Stimulated activated CD8-positive, alpha-beta memory T cell treated with anti-CD3 and anti-CD28 coated beads, Interleukin-4, amount 100 ng/mL, for 1 hour (primary cell): ENCODE measurements at regions not wholly inside any gene's neighbourhood (a gene's known extent, or its start where the extent isn't known, plus 50 kb on each side); places are given as distances from the start of the nearest gene placed in this dataset.

Experiments
- DNase-seq, 2 donors: peaks; one replicate each; pipeline ENCODE4 v3.0.0-alpha.2; 2020; ENCODE audit warnings: low read depth in 2 of 2, low spot score in 1 of 2

DNA sequence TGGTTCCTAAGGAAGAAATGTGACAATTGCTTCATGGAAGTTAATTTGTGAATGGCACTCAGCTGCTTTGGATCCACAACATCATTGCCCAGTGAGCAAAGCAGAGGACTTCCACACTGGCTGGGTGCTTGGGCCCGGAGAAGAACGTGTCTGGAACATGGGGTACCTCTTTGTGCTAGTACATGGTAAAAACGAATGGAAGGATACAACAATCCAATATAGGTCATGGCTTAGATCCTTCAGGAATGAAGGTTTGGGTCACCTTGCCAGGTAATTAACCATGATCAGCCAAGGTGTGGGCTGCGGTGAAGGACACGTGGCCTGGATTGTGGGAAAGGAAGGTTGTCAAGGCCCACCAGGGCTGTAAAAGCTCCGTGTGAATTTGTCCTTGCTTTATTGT is 245.9 kb upstream of the HS6ST1 start:
- DNase-seq: no peak

DNA sequence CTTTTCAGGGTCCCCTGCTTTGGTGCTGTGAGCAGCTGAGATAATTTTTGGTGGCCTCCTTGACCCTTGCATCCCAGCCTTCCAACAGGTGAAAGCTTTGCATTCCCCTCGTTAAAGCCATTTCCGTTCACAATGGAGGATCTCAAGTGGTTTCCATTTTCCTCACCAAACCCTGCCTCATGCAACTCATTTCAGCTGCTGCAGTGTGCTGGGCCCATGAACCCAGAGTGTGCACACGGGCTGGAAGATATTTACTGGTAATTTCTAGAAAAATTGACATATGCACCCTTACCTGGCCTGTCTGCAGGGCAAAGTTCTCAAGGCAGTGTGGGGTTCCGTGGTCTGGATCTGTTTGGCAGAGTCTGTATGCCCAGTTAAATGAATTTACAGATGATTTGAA is 246.8 kb upstream of the HS6ST1 start:
- DNase-seq: no peak

DNA sequence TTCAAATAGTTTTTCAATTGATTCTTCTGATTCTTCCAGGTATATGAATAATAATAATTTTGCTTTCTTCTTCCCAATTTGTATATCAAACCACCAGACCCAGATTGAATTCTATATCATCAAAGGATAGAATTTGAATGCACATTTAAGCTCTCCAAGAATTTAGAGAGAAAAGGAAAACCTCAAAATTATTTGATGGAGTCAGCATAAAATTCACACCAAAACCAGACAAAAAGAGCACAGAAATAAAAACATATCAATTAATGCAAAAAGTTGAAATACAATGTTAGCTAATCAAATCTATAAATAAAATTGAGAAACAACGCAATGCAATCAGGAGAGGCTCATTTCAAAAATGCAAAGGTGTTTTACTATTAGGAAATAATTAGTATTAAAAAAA is 248.0 kb upstream of the HS6ST1 start:
- DNase-seq: no peak

DNA sequence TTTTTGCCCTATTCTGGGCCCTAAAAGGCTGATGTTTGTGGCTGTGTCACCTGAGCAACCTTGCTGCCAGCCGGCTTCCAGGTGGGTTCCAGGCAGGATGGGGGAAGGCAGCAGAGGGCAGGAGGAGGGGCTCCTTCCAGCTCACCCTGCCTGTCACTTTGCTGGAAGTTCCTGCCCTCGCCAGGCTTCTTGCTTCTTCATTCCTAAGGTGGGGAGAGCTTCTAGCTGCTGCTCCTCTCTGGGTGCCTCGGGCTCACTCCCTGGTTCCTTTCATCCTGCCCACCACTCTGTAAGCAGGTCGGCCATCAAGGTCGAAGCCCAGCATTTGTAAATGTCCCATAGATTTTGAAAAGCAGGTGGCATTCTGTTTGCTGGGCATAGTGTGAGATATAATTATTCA is 249.4 kb upstream of the HS6ST1 start:
- DNase-seq: no peak

DNA sequence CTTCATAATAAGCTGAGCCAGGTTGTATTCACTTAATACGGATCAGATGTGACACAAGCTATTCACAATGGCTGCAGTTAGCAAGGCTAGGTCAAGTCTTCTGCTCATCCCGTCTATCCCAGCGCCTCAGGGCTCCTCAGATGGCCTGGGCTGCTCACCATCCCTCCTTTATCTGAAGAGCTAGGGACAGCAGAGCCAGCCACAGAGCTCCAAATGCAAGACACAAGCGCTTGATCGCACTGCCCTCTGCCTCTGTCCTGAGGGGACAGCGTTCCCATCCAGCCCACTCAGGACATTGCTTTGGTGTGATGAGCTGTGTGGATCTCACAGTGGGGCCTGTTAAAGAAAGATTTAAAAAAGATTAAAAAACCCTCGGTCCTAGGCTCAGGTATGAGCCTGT is 254.4 kb upstream of the HS6ST1 start:
- DNase-seq: no peak

DNA sequence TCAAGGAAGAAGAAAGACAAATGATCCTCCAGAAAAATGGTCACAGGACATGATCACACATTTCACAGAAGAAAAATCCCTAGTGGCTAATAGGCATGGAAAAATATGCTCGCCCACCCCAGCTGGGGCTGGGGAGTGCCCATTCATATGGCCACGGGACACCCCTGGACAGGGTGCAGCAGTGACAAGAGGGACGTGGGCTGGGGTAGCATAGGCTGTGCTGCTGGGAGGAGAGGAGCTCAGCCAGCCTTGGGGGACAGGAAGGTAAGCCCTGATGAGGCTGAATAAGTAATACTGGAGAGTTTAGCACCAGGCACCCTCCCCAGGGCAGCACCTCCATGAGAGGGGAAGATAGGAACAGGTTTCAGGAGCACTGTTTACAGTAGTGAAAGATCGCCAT is 254.9 kb upstream of the HS6ST1 start:
- no peak for DNase-seq

DNA sequence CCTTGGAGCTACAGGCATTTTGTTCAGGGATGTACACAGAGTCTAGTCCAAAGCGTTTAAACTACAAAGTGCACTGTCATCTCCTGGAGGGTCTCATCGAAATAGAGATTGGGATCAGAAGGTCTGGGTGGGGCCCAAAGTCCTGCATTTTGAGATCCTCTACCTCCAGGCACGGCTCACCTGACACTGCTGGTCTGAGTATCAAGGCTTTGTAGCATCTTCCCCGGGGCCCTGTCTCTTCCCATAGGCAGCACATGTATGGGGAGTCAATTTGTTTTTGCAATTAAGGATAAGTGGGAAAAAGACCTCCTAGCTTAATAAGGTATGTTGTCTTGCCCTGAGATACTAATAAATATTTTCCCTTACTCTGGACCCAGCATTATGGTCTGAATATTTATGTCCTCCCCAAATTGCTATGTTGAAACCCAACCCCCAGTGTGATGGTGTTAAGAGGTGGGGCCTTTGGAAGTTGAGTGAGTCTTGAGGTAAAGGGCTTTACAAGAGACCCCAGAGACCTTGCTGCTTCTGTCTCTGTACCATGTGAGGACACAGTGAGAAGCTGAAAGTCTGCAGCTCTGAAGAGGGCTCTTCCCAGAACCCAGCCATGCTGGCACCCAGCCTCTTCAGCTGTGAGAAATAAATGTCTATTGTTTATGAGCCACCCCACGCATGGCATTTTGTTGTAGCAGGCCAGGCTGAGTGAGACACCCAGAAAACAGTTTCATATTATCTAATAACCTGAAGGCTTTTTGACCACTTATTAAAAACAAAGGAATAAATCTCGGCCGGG is 258.7 kb upstream of the HS6ST1 start:
- no peak for DNase-seq

DNA sequence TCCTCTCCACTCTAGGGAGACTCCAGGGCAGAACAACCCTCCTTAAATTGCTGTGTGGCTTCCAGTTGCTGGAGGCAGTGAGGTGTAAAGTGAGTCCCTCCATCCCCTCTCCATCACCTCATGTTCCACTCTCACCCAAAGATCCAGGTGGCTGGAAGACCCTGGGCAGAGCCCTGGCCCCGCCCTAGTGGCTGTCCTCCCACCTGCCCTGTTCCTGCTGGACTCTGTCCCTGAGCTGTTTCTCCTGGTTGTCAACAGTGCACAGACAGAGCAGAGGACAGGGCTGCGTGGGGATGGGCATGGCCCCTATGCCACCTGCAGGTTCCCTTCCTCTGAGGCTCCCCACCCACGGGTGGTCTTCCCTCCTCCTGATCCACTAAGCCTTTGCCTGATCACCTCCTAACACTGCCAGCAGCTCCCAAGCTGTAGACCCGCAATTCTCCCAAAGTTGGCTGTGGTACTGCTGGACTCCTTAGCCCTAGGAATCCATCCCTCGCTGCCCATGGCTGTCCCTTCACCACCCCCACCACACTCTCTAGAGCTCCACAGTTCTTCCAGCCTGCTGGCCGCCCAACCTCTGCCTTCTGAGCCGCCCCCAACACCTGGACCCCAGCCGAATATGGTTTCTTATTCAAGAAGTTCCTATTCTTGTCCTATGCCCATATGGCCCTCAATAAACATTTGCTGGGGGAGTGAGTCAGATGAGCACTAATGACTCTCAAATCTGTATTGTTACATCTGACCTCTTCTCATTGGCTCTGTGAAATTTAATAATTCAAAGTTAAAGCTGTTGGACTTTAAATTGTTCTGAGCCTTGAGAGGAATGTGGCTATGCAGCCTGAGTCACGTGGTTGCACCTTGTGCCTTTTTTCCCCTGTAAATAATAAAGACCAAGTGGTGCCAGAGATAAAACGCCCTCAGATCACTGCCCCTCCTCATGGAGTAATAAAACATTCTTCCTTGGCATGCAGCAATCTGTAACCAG is 260.0 kb upstream of the HS6ST1 start:
- no peak for DNase-seq

DNA sequence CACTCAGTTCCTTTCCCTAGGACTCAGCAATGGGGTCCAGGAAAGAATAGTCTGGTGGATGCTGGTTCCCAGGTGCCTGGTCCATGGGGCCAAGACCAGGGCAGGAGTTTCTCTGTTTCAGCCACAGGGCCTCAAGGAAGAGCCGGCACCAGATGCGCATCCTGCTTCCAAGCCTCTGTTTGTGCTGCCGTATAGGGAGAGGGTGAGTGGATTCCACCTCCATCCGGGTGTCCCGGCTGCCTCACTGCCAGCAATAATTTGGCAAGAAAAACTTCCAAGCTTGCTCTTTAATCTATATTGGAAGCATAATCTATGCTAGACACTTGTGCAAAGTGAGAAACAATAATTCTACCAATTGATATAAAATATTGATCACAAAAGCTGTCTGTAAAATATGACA is 261.2 kb upstream of the HS6ST1 start:
- DNase-seq: no peak

DNA sequence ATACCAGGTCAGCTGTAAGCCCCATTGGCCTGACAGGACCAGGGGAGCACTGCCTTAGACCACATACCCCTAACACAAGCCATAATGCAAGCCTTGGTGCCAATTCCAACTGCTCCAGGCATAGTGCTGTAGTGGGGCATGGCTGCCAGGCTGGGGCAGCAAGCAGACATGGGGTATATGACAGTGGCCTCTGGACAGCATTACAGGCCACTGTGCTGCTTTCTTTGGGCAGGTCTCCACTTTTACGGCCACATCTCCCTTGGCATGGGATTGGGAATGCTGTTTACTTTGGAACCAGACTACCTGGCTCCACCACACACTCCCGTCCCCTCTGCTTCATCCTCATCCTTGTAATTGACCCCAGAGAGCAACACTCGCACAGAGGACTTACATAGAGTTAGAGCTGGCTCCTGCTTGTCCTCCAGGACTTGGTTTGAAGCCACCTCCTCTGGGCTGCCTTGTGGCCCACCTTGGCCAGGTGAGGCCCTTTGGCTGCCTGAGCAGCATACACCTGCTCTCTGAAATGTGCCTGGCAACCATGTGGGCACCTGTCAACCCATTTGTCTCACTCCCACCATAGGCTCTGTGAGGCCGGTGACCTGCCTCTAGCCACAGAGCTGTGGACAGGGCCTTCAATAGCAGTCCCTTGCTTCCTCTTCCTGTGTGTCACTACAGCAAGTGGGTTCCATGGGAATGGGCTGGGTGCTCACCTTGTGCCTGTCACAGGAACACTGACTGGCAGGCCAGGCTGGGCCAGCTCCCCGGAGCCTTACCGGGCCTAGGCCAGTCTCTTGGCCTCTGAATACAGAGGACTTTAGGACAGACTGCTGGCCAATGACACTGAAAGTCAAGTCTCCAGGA is 262.6 kb upstream of the HS6ST1 start:
- no peak for DNase-seq

DNA sequence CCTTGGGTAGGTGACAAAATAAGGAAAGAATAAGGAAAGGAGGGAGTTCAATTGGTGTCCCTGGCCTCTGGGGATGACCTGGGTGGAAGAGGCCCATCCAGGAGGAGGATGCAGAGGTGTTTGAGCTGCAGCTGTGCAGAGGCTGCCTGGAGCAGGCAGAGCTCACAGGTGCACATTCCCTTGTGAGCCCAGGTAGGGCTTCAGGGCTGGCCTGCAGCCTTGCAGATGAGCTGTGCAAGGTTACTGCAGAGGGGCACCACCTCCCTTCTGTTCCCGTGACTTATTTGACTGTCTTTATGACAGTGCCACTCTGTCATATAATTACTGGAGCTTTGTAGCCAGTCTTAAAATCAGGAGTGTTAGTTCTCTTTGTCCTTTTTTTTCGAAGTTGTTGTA is 263.2 kb upstream of the HS6ST1 start:
- DNase-seq: no peak

DNA sequence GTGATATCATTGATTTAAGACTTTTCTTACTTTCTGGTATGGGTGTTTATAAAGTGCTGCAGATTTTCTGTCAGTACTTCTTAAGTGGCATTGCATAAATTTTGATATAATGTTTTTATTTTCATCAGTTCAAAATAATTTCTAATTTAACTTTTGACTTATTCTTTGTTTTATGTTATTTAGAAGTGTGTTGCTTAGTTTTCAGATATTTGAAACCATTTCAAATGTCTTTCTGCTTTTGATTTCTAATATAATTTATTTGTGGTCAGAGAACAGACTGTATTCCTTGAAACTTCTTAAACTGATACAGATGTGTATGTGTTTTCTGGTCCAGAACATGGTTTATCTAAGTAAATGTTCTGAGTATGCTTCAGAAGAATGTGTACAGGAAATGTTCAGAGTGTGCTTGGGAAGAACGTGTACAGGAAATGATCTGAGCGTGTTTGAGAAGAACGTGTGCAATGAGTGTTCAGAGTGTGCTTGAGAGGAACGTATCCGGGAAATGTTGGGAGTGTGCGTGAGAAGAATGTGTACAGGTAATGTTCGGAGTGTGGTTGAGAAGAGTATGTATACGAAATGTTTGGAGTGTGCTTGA is 265.7 kb upstream of the HS6ST1 start:
- no peak for DNase-seq

DNA sequence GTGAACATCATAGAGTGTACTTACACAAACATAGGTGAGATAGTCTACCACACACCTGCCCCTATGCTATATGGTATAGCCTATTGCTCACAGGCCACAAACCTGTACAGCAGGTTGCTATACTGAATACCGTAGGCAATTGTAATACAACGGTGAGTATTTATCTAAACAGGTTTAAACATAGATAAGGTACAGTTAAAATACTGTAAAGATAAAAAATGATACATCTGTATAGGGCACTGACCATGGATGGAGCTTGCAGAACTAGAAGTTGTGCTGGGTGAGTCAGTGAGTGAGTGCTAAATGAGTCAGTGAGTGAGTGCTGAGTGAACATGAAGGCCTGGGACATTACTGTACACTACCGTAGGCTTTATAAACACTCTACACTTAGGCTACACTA is 267.0 kb upstream of the HS6ST1 start:
- no peak for DNase-seq

DNA sequence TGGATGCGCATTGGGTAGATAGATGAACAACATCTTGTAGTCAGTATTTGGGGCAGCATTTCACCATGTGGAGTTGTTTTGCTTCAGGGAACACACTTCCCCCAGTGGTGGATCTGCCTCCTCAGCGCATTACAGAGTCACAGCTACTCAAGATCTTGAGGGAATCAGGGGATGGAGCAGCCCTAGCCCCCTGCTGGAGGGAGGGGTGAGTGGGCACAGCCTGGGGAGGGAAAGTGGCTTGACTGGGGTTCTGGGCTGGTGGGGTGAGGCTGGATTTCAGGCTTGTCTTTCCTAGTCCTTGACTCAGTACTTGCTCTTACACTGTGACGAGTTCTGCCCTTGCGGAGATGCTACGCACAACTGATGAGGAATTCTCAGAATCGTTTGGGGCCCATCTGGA is 271.0 kb upstream of the HS6ST1 start:
- no peak for DNase-seq

DNA sequence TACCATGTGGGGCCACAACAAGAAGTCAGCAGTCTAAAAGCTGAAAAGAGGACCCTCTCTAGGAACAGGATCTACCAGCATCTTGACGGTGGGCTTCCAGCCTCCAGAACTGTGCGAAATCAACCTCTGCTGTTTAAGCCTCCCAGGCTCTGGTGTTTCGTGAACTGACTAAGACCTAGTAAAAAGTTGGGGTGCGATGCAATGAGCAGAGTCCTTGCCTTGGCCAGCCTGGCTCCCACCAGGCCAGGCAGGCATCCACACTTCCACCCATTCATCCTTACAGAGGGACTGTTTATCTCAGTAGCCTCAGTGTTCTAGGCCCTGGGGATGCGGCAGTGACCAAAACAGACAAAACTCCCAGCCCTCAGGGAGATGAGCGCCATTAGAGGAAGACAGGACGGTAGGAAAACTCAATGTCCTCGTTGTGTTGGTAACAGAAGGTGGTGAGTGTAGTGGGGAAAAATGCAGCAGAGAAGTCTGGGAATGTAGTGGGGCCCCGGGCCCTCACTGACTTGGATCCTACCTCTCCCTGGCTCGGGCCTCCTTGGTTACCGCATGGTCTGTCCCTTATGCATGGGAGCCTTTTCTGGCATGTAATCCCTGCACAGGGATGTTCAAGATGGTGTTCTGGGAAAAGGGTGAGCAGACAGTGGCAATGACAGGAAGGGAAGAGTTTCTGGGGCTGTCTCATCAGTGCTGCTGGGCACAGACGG is 271.8 kb upstream of the HS6ST1 start:
- DNase-seq: no peak

DNA sequence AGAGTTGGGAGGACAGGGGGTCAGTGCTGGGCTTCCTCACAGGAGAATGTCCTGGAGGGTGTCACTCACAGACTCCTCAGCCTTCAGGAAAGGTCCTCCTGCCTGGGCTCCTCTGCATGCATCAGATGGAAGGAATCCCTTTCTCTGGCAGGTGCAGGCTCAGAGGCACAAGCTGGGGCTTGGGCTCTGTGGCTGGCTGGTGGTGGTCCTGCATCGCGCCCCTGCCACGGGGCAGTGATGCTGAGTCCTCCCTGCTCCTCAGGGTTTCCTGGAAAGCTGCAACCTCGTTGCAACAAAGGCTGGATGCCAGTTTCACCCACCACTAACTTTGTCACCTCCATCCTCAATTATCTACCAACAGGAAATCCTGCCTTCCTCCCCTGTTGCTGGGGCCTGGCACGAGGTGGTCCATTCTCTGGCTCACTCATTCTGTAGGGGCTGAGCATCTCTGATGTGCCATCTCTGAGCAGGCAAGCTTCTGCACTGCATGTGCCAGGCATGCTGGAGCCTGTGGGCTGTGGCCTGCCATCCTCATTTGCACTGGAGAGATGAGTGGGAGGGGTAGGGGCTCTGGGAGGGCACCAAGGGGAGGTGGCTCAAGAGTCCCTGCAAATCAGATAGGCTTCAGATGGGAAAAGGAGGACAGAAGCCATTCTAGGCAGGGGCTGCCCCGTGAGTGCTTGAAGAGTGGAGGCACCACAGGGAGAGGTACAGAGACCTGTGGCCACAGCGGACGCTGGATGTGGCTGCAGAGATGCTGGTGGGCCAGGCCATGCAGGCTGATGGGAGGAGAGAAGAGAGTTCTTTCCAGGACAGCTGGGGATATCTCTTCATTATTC is 272.6 kb upstream of the HS6ST1 start:
- DNase-seq: no peak

DNA sequence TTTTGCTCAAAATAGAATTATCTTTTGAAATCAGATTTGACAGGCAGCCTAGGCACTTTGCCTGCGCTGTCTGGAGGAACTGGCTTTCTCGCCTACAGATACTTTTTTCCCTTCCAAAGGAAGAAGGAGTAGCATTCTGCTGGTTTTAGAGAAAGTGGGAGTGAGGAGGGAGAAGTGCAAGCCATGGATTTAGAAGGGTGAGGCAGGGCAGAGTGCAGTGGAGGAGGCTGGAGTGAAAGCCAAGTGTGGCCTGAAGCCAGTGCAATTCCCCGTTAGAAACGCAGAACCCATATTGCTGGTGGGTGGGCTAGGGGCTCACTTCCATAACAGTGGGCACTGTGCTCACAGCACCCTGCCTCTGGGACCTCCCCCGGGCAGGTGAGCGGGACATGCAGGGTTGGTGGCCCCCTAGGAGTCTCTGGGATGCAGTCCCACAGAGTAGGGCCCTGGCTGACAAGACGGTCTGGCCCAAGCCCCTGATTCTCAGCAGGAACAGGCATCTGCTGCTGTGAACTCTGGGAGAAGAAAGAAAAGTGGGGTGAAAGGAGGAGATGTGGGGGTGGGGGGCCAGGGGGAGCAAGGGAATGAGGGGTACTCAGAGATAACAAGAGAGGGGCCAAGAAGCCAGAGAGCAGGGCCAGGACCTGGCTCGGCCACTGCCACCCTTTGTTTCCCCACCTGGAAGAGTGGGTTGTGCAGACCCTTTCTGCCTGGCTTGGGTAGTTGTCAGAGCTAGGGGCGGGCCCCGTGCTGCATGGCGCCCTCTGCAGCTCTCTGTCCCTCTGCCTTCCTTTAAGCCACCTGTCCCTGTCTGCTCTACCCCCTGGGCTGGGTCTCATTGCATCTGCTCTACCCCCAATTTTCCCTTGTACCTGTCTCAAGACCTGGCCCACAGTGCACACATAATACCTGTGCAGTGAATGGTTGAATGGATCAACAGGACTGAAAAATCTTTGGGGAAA is 273.5 kb upstream of the HS6ST1 start:
- no peak for DNase-seq

DNA sequence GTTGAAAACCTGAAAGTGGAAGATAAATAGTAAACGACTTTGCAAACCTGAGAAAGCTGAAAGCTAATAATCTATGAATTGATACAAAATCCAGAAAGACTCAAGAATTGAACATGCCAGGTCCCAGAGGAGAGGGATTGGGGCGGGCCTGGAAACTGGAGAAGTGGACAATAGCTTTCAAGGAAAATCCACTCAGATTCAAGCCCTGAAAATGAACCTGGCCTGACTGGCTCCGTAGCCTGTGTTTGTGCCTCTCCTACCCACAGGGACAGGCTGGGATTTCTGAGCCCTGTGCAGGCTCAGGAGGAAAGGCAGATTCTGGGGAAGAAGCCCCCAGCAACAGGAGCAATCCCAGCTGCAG is 274.8 kb upstream of the HS6ST1 start:
- DNase-seq: no peak
